ENCODE measurements at regions not wholly inside any gene's neighbourhood (a gene's known extent, or its start where the extent isn't known, plus 50 kb on each side); places are given as distances from the start of the nearest gene placed in this dataset.

DNA sequence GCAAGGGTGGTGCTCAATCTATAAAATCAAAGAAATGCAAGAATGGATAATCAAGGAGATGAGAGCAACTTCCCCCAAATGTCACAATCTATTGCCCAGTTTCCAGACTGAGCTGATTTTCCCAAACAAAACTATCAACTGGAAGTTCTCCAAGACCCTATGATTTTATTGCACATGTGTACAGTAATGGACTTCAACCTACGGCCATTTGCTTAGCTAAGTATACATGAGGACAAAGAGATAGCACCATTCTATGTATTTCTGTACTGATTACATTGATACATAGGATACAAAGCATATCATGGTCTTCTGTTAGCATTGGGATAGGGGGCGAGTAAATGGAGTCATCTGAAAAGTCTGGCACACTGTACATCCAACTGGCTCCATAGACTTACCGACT lies 407.8 kb downstream of the GABRG1 start:
- TF ChIP-seq CTCF (conservative IDR thresholded peaks at IDR 0.05; ENCODE audit: low read depth, low read length) (no peak), EZH2phosphoT487 (IDR thresholded peaks at IDR 0.05; ENCODE audit: borderline replicate concordance, low read length) (no peak), EZH2 (IDR thresholded peaks at IDR 0.05; ENCODE audit: low read length, unreplicated experiment) (no peak)
